ENCODE measurements at regions not wholly inside any gene's neighbourhood (a gene's known extent, or its start where the extent isn't known, plus 50 kb on each side); places are given as distances from the start of the nearest gene placed in this dataset.

GRCh38 chr12:126855768-126856167 is 1411.2 kb upstream of the TMEM132C start:
- no peak for DNase-seq (ENCODE audit: low spot score)

GRCh38 chr12:126856958-126857357 is 1410.0 kb upstream of the TMEM132C start:
- no peak for DNase-seq (ENCODE audit: low spot score)

- no peak for DNase-seq (ENCODE audit: low spot score)
These were observed 1408.4 kb upstream of the TMEM132C start for GRCh38 chr12:126858560-126858959.

GRCh38 chr12:126860210-126860609 is 1406.8 kb upstream of the TMEM132C start:
- no peak for DNase-seq (ENCODE audit: low spot score)

- no peak for DNase-seq (ENCODE audit: low spot score)
These were observed 1404.5 kb upstream of the TMEM132C start for GRCh38 chr12:126862500-126862899.

GRCh38 chr12:126869644-126870043 is 1397.3 kb upstream of the TMEM132C start:
- no peak for DNase-seq (ENCODE audit: low spot score)

- DNase-seq (ENCODE audit: low spot score), result no peak
These were observed 1393.3 kb upstream of the TMEM132C start for GRCh38 chr12:126873701-126874100.

GRCh38 chr12:126874427-126875026 is 1392.4 kb upstream of the TMEM132C start:
- DNase-seq (ENCODE audit: low spot score), result peak; percentile 6

- DNase-seq (ENCODE audit: low spot score), result no peak
These were observed 1387.1 kb upstream of the TMEM132C start for GRCh38 chr12:126879842-126880241.

- no peak for DNase-seq (ENCODE audit: low spot score)
These were observed 1383.3 kb upstream of the TMEM132C start for GRCh38 chr12:126883697-126884096.

GRCh38 chr12:126889501-126889900 is 1377.5 kb upstream of the TMEM132C start:
- DNase-seq (ENCODE audit: low spot score), result no peak

GRCh38 chr12:126890097-126890496 is 1376.9 kb upstream of the TMEM132C start:
- no peak for DNase-seq (ENCODE audit: low spot score)

- no peak for DNase-seq (ENCODE audit: low spot score)
These were observed 1375.2 kb upstream of the TMEM132C start for GRCh38 chr12:126891789-126892188.

GRCh38 chr12:126895951-126896913 is 1370.7 kb upstream of the TMEM132C start:
- no peak for DNase-seq (ENCODE audit: low spot score)

- DNase-seq (ENCODE audit: low spot score), result no peak
These were observed 1369.9 kb upstream of the TMEM132C start for GRCh38 chr12:126897102-126897501.

GRCh38 chr12:126897778-126898177 is 1369.2 kb upstream of the TMEM132C start:
- DNase-seq (ENCODE audit: low spot score), result no peak

- no peak for DNase-seq (ENCODE audit: low spot score)
These were observed 1368.4 kb upstream of the TMEM132C start for GRCh38 chr12:126898562-126898961.

GRCh38 chr12:126899926-126900792 is 1366.8 kb upstream of the TMEM132C start:
- DNase-seq (ENCODE audit: low spot score), result no peak

GRCh38 chr12:126903027-126903876 is 1363.7 kb upstream of the TMEM132C start:
- no peak for DNase-seq (ENCODE audit: low spot score)

- no peak for DNase-seq (ENCODE audit: low spot score)
These were observed 1361.2 kb upstream of the TMEM132C start for GRCh38 chr12:126905752-126906151.

Data from AG08396 (cell line).